Kidney (tissue), 13 donors: ENCODE measurements at regions not wholly inside any gene's neighbourhood (a gene's known extent, or its start where the extent isn't known, plus 50 kb on each side); places are given as distances from the start of the nearest gene placed in this dataset.

Source experiments
- DNase-seq, 5 donors: peaks; one replicate each; pipeline ENCODE4 v3.0.0-alpha.2; 2013 to 2020
- FAIRE-seq: peaks from 2 replicates; lab custom pipeline; 2012; peaks lifted over from hg19 to GRCh38; lab: Jason Lieb, UNC
- H3K27ac ChIP-seq, 2 donors: one replicate each; pipeline ENCODE4 v1.7.0; 2013; ENCODE audit warnings: low read depth in 2 of 2, low read length in 2 of 2, inconsistent platforms in 1 of 2
- H3K27me3 ChIP-seq: one replicate; pipeline ENCODE4 v1.7.1; 2013; ENCODE audit warnings: low read length, inconsistent platforms; ENCODE audit not compliant: control insufficient read depth, insufficient read depth
- H3K36me3 ChIP-seq, 3 donors: one replicate each; pipeline versions ENCODE4 v1.7.0 to v1.7.1; 2013; ENCODE audit warnings: low read length in 3 of 3, control low read depth in 1 of 3, inconsistent platforms in 1 of 3; ENCODE audit not compliant: insufficient read depth in 3 of 3, control insufficient read depth in 2 of 3
- H3K4me1 ChIP-seq, 3 donors: one replicate each; pipeline versions ENCODE4 v1.7.0 to v1.7.1; 2013; ENCODE audit warnings: low read length in 3 of 3, inconsistent platforms in 1 of 3, low read depth in 1 of 3; ENCODE audit not compliant: control insufficient read depth in 2 of 3, insufficient read depth in 2 of 3
- H3K4me3 ChIP-seq, 3 donors: one replicate each; pipeline versions ENCODE4 v1.7.0 to v1.8.1; 2013; ENCODE audit warnings: low read length in 3 of 3, control low read depth in 1 of 3, inconsistent platforms in 1 of 3
- H3K9ac ChIP-seq, 3 donors: one replicate each; pipeline versions ENCODE4 v1.7.0 to v1.7.1; 2013; ENCODE audit warnings: low read length in 3 of 3, control low read depth in 1 of 3, inconsistent platforms in 1 of 3
- H3K9me3 ChIP-seq, 3 donors: one replicate each; pipeline versions ENCODE4 v1.7.0 to v1.7.1; 2013; ENCODE audit warnings: low read length in 3 of 3, control low read depth in 1 of 3, inconsistent platforms in 1 of 3; ENCODE audit not compliant: control insufficient read depth in 2 of 3, insufficient read depth in 1 of 3
- CTCF ChIP-seq: IDR thresholded peaks from 3 replicates; pipeline ENCODE4 v1.5.1; 2012; ENCODE audit warnings: mild to moderate bottlenecking, moderate library complexity, borderline replicate concordance; ENCODE audit not compliant: insufficient read depth; ENCODE audit errors: extremely low read depth
- intact Hi-C: fragments of 100-400 bp; cut with DNase I; formaldehyde crosslinking; loops from one replicate; pipeline ENCODE4 v1.11.1; 2022
- donor health status: control.
- donor health status: control.
- donor health status: control.
- donor health status: control.
- donor health status: control.
- donor health status: DM: yes; HTN: yes; CAD: no.
- donor health status: Normal renal cell carcinoma (clear cell type).

- FAIRE-seq = peak; percentile 11
- H3K4me1 ChIP-seq = no peaks in the 10 kb centered on the region
- H3K36me3 ChIP-seq = no peaks in the 10 kb centered on the region
- intact Hi-C loops = no loop called here
- TF ChIP-seq CTCF = no peak
- DNase-seq = peak in 2 of 5 donors; percentile 29 to 74
- H3K4me3 ChIP-seq = no peak overlapping the region
- H3K27ac ChIP-seq = no peak overlapping the region
- no peaks in the 10 kb centered on the region for H3K9me3 ChIP-seq
- H3K9ac ChIP-seq = no peak overlapping the region
- no peaks in the 10 kb centered on the region for H3K27me3 ChIP-seq
These were observed 2758.2 kb downstream of the PCDH9 start for GRCh38 chr13:64471916-64472315.

- no peak for DNase-seq
- no peak overlapping the region for H3K9ac ChIP-seq
- FAIRE-seq = no peak
- no peaks in the 10 kb centered on the region for H3K9me3 ChIP-seq
- H3K4me3 ChIP-seq = no peak overlapping the region
- H3K4me1 ChIP-seq = no peaks in the 10 kb centered on the region
- H3K27me3 ChIP-seq = no peaks in the 10 kb centered on the region
- intact Hi-C loops = no loop called here
- H3K36me3 ChIP-seq = no peaks in the 10 kb centered on the region
- TF ChIP-seq CTCF = no peak
- no peak overlapping the region for H3K27ac ChIP-seq
These were observed 2759.4 kb downstream of the PCDH9 start for GRCh38 chr13:64470751-64471150.

- intact Hi-C loops = no loop called here
- no peak for TF ChIP-seq CTCF
- FAIRE-seq = no peak
- no peak overlapping the region for H3K4me3 ChIP-seq
- H3K4me1 ChIP-seq = no peaks in the 10 kb centered on the region
- H3K9me3 ChIP-seq = no peaks in the 10 kb centered on the region
- no peaks in the 10 kb centered on the region for H3K27me3 ChIP-seq
- no peak overlapping the region for H3K9ac ChIP-seq
- no peak overlapping the region for H3K27ac ChIP-seq
- no peak for DNase-seq
- H3K36me3 ChIP-seq = no peaks in the 10 kb centered on the region
These were observed 2770.4 kb downstream of the PCDH9 start for GRCh38 chr13:64459778-64460177.

GRCh38 chr13:64457976-64458375 lies 2772.2 kb downstream of the PCDH9 start:
- no peaks in the 10 kb centered on the region for H3K36me3 ChIP-seq
- peak in 2 of 5 donors; percentile 7 to 14 for DNase-seq

More at GRCh38 chr13:64457976-64458375, 2772.2 kb downstream of the PCDH9 start:
- intact Hi-C loops = no loop called here
- TF ChIP-seq CTCF = no peak
- H3K27me3 ChIP-seq = no peaks in the 10 kb centered on the region
- H3K27ac ChIP-seq = no peak overlapping the region
- H3K9ac ChIP-seq = no peak overlapping the region
- no peaks in the 10 kb centered on the region for H3K9me3 ChIP-seq
- H3K4me1 ChIP-seq = no peaks in the 10 kb centered on the region
- no peak for FAIRE-seq
- H3K4me3 ChIP-seq = no peak overlapping the region
